Kidney tubule cell (primary cell): ENCODE measurements at regions not wholly inside any gene's neighbourhood (a gene's known extent, or its start where the extent isn't known, plus 50 kb on each side); places are given as distances from the start of the nearest gene placed in this dataset.

Experiments used
- DNase-seq: peaks from one replicate; pipeline ENCODE4 v3.0.0-alpha.2; 2018; ENCODE audit warnings: low spot score

DNA sequence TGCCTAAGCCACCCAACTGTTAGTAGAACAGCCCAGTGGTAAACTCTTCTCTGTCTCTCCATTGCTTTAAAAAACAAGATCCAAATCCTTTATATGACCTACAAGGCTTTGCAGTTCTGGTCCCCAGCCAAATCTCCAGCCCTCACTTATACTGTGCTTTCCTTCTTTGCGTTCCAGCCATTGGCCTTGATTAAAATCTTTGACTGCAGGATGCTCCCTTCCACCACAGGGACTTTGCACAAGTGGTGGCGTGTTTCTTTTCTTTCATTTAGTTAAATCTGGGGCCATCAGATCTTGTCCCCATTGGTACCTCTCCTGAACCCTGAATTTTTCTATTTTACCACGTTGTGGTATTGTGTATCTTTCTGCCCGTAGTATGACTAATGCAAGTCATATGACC is 183.7 kb downstream of the VRK1 start:
- DNase-seq: no peak

DNA sequence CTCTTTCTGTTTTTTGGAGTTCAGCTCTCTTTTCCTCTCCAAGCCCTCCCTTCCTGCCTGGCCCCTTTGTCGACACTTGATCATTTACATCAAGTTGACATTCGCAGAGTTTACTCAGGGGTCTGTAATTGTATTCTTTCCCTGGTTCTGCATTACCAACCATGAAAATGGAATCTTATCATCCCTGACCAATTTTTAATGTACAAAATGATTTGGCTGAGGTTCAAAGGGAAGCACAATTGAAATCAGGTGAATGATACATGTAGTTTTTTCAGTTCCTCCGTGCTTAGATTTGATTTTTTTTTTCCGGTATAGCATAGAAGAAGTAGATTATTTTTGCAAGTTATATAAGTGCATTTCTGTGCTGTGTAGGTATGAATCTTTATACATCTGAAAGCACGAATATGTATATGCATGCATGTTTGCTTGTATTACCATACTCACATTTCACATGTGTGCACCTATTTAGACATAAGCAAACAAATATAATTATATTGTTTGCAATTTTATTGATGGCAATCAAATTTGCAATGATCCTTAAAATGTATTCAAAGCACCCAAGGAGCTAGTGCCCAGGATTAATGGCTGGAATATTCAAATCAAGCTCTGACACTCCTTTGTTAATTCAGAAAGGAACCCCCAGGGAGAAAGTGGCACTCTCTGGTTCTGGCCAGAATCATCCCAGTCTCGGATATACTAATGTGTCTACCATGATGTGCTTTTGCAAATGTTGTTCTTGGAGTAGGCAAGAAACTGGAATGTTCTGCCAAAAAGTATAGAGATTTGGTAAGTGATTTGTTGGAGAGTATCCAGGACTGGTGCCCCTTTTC is 189.3 kb downstream of the VRK1 start:
- DNase-seq: no peak

DNA sequence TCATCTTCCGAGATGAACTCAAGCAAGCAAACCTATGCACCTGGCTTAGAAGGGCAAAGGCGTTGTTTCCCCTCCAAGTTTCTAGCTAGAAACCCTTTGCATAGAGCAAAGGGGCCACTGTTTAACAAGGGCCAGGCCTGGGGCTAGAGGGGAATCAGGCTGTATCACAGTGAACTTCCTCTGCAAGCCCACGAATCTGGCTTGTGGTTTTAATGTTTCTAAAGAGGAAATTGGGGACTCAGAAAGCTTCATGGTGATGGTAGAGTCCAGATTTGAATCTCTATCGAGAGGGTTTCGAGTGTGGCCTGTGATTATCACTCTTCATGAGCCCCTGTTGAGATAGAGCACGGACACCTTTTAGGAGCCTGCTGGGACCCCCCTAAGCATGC is 189.9 kb downstream of the VRK1 start:
- DNase-seq: no peak

DNA sequence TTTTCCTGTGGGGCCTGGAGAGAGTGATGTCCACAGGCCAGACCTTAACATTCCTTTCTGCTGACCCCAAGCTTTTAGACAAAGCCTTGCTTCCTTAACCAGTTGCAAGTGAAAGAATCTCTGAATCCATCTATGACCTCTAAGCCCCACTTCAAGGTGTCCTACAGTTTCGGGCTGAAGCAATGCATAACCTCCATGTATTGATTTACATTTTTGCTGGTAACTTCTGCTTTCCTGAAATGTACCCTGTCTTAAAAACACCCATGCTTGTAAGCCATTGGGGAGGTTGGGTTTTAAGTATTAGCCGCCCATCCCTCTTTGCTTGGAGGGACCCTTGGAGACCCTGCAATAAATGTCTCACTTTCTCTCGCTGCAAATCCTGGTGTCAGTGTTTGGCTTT is 190.6 kb downstream of the VRK1 start:
- DNase-seq: no peak

DNA sequence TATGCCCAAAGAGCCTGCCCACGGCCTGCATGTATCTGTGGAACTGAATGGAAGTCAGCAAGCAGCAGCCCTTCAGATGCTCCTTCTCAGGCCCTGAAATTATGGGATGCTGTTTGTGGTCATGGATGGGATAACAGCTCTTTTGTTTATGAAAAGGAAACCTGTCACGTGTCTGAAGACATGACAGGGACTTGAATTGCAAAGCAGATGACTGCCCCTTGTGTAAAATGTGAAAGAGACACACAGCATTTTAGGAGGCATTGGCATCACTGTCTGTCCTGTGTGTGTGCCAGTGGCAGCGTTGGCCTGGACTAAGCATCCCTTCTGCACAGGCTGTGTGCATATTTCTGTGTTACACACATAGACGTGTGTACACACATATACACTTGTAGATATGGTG is 192.1 kb downstream of the VRK1 start:
- DNase-seq: no peak

DNA sequence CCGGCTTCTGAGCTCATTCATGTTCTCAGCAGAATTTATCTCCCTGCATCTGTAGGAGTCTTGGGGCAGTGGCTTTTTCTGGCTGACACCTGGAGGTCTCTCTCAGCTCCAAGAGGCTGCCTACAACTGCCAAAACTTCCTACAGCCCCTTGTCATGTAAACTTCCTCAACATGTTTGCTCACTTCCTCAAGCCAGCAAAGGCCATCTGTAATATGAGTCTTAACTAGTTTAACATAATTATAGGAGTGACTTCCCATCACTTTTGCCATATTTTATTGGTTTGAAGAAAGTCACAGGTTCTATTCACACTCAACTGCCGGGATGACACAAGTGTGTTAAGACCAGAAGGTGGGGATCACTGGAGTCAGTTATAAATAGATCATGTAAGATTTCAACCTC is 194.0 kb downstream of the VRK1 start:
- no peak for DNase-seq

DNA sequence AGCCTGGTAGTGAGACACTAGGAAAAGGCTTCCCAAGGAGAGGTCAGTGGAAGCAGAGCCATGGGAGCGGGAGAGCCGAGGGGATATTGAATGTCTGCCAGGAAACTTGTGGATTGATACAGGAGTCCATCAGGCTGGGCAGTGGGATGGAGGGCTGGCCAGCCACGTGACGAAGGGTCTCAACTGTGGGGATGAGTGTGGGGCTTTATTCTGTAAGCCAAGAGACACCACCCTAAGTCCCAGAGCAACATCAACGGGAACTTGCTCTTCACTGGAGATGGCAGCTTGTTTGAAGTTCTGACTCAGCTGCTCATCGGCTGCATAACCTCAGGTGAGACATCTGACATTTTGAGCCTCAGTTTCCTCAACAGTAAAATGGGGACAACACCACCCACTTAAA is 197.8 kb downstream of the VRK1 start:
- no peak for DNase-seq

DNA sequence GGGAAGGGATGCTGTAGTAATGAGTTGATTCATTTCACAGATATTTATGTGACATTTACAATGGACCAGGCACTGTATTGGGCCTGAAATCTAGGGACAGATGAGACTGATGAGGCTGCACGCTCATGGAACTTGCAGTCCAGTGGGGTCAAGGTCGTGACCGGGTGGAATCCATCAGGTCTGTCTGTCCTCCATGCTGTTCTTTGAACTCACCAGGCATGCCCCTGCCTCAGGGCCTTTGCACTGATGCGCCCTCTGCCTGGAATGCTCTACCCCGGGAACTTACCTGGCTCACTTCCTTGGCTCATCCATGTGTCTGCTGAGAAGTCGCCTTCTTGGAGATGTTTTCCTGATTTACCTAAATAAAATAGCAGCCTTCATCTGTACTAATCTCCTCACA is 200.1 kb downstream of the VRK1 start:
- DNase-seq: no peak

DNA sequence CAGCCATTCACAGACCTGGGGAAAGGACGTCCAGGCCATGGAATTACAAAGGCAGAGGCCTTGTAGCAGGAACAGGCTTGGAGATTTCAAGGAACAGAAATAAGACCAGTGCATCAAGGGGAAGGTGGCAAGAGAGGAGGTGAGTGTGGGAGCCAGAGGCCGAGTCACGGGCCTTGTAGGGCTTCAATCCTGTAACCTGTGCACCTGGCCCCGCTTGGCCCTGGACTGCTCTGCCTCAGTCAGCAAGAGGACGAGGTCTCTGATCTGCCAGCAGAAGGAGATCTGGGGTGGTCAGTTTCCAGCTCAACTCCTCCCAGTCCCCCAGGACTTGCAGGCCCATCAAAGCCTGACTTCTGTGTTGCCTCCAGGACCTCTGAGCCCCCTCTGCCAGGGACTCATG is 200.8 kb downstream of the VRK1 start:
- DNase-seq: no peak

DNA sequence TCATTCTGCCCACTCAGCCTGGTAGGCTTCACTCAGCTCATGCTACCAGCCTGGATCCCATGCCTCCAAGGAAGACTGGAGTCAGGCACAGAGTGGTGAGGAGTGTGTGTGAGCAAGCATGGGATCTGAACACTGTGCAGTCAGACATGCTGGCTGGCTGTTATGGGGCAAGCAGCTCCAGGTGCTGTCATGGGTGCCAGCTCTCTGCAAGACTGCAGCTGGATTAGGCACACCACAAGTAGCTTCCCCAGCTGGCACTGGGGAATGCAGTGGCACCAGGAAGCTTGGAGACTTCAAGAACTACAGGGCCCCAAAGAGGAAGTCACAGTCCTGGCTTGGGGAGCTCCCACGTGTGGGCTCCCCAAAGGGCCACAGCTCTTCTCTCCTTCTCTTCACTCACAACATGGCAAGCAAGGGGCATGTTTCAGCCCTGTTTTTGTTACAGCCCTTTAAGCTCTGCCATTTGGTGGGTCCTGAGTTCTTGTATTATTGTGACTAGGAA is 202.5 kb downstream of the VRK1 start:
- DNase-seq: no peak

DNA sequence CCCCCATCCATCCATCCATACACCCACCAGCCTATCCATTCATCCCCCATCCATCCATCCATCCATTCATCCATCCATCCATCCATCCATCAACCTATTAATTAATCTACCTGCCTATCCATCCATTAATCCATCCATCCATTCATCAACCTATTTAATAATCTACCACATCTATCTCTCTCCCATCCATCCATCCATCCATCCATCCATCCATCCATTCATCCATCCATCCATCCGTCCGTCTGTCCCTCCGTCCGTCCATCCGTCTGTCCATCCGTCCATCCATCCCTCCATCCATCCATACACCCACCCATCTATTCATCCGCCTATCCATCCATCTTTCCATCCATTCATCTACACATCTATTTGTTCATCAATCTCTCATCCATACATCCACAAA is 205.3 kb downstream of the VRK1 start:
- DNase-seq: no peak

DNA sequence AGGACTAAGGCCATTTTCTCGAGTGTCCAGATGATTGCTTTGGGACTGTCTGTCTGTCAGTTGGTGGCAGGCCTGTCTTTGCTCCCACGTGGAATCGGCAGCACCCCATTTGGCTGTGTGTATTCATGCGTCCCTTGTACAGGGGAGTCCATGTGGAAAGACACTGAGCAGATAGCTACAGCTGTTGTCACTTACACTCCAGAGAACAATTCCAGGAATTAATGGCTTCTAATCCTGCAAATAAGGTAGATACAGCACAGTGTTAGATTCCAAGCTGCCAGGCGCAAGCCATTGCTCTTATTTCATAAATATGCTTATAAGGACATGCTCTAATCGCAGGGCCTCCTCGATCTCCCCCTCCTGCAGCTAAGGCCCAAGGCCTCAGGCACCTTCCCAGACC is 208.8 kb downstream of the VRK1 start:
- no peak for DNase-seq

DNA sequence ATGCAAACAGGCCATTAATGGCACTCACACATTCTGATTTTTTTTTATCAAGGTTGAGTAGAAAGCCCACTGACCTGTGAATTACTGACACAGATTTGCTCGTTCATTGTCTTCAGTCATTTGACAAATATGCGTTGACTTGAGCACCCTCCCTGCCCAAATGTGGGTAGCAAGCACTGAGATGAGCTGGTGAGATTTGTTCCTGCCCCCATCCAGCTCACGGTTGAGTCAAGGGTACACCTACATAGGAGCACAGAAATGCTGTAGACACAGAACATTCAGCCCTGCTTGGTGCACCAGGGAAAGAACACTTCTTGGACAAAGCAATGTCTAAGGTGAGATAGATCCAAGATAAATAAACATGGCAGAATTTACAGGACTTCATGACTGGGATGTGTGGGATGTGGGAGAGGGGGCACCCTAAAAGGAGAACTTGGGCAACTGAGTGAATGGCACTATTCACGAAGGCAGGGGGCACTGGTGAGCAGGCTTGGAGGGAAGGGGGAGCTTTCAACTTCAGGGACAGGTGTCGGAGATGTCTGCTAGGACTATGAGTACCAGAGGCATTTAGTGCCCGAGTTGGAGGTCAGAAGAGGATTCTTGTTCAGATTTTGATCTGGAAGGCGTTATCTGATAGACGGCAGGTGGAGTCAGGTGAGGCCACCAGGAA is 213.4 kb downstream of the VRK1 start:
- DNase-seq: no peak

DNA sequence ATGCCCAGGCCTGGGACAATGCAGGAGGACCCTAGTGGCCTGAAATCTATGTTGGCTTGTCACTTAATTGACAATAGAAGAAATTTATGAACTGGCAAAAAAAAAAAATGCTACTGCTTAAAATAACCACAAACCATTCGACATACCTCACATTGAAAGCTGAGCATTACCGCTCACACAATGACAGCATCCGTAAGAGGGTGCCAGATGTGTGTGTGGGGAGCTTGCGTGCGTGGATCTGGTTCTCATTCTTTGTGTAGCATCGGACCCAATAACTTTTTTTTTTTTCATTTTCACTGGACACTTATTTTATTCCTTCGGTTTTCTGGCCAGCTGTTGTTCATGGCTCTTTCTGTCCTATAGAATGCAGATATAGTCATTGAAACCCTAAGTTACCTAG is 216.7 kb downstream of the VRK1 start:
- no peak for DNase-seq

DNA sequence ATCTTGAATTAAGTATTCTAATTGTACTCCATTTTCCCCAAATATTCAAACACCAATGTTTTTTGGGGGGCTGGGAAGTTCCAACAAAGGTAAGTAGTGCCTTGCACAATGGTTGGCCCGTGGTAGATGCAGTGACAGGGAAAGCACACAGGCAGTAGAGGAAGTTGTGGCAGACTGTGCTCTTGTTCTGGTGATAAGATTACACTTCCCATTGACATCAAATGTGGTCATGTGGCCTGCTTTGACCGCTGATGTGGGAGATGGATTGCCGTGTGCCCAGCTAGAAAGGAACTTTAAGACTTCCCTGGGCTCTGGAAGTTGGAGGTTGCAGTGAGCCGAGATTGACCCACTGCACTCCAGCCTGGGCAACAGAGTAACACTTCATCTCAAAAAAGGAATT is 223.8 kb downstream of the VRK1 start:
- no peak for DNase-seq

DNA sequence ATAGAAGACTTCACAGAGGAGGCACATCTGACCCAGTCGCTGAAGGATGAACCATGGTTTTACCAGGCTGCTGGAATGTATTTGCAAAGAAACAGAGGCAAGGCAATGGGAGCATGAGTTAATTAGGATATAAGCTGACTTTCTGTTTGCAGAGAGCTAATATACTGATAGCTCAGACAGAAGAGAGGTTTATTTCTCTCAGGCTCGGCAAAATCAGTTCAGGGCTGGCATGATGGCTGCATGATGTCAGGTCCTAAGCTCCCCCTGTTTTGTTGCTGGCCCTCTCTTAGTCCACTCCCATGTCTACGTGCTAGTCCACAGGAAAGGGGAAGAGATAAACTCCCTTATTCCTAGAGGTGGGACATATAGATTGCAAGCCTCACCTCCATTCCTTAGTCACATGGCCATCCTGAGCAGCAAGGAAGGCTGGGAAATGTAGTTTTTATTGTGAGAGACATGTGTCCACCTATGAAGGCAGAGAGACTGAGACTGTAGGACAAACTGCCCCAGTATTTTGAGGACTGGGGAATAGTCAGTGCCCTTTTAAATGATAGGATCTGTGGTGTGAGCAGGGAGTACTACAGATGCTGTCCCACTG is 224.5 kb downstream of the VRK1 start:
- DNase-seq: no peak

DNA sequence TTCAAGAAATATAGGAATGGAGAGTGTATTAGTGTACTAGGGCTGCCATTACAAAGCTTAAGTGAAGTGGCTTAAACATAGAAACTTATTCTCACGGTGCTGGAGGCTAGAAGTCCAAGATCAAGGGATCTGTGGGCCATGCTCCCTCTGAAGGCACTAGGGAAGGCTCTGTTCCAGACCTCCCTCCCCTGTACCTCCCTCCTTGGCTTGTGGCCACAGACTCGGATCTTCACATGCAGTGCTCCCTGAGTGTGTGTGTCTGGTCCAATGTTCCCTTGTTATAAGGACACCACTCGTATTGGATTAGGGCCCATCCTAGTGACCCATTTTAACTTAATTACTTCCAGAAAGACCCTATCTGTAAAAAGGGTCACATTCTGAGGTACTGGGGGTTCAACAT is 225.6 kb downstream of the VRK1 start:
- DNase-seq: no peak

DNA sequence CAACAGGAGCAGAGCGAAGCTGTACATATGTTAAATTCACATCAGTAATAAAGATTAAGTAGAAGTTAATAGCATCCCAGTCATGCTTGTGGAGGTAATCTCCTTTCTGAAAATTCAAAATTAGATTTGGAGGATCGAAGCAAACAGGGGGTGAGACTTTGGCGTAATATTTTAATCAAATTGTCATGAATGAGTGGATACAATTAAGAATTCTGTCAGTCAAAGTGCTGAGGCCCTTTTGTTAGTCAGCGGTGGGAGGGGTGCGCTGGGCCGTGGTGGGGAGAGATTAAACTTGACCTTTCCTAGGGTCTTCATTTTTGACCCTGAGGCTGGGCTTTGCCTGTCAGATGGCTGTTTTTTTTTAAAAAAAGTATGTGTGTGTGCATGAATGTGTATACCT is 226.7 kb downstream of the VRK1 start:
- no peak for DNase-seq

DNA sequence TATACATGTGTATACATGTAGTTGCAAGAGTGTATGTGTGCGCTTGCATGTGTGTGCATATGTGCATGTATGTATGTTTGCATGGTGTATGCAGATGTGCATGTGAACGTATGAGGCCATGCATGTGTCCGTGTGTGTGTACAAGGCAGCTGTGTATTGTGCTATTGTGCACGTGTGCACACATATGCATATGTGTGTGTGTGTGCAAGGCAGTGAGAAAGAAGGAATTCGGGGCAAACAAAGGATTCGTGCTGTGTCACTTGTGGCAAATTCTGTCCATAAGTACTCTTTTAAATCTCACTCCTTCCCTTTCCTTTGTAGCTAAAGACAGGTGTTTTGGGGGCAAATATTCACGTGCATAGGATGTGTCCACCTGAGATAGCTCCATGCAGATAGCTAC is 227.1 kb downstream of the VRK1 start:
- no peak for DNase-seq

DNA sequence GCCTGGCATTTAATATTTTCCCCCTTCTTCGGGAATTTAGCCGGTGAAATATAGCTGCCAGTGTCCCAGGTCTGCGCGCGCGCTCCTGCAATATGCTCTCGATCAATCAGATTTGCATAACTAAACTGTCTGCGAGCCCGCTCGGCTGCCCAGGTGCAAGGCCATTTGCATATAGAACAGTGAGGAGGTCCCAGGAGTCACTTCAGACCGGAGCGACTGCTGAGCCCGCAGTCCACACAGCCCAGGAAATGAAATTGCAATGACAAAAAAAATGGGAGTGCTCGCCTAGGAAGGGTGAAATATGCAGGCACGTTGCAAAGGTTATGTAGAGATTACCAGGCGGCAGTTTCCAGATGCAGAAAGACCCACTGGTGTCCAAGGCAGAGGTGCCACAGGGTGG is 228.5 kb downstream of the VRK1 start:
- no peak for DNase-seq

DNA sequence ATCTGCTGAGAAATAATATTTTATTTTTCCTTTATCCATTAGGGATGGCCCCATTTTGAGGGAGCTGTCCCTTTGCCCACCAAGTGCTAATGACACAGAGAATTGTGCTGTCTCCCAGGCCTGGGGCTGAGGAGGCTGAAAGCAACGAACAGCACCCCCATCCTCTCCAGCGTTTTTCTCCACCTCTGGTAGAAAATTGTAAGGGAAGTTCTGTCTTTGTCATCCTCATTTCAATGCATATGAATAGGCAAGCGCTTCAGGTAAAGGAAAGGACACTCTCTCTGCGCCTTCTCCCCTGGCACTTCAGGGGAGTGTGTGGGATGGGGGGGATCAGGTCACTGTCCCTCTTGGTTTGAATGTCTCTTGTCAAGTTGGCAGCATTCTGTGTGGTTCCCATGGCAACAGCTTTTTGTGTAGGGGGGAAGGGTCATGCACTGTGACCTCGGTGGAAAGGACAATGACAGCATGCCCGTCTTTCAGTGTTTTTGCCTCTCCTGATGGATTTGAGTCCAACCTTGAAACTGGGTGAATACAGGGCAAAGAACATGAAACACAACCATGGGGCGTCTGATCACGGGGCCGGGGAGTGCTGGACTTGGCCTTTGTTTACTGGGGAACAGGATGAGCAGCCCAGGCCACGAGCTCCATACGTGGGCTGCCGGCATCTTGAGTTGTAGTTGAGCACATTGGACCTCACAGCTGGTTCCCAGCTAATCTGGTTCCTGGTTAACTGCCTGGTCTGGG is 230.2 kb downstream of the VRK1 start:
- DNase-seq: no peak

DNA sequence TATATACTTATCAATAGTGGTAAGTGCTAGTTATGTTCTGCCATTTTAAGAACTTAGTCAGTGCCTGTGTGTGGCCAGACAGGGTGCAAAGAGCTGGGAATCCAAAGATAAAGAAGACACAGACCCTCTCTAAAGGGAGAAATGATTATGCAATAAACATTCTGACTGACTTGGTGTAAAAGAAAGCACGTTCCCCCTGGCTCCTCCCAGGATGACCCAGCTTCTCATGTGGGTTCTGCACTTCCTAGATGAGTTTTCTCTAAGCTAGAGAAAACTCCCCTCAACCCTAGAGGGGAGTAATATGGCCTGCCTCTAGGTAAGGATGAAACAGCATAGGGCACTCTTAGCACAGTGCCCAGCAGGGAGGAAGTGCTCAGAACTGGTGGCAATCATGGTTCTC is 231.2 kb downstream of the VRK1 start:
- DNase-seq: no peak

DNA sequence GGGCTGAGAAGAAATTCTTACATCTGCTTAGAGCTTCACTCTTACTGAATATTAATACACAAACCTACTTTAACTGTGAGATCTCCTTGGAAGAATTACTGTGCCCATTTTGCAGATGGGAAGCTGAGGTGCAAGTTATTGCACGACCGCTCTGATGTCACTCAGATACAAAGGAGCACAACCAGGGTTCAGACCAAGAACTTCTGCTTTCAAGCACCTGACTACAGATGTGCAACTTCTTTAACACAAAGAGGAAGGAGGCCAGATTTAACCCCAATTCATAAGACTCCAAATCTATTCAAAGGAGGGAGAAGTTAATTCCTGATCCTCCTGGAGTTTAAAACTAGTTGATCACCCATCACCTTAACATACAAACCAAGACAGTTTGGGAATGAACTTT is 232.6 kb downstream of the VRK1 start:
- no peak for DNase-seq
